Adipocyte (in vitro differentiated cells): ENCODE measurements at regions not wholly inside any gene's neighbourhood (a gene's known extent, or its start where the extent isn't known, plus 50 kb on each side); places are given as distances from the start of the nearest gene placed in this dataset.

Experiments
- DNase-seq: peaks from one replicate; pipeline ENCODE4 v3.0.0-alpha.2; 2015; ENCODE audit warnings: low read depth
- H3K27me3 ChIP-seq: replicated peaks from 2 replicates; pipeline ENCODE4 v1.7.0; 2013; ENCODE audit warnings: mild to moderate bottlenecking, low read length, moderate library complexity; ENCODE audit not compliant: control insufficient read depth, insufficient read depth
- H3K36me3 ChIP-seq: 2 replicates; pipeline ENCODE4 v1.7.0; 2013; ENCODE audit warnings: low read length, mild to moderate bottlenecking, moderate library complexity; ENCODE audit not compliant: control insufficient read depth, insufficient read depth, severe bottlenecking
- H3K4me1 ChIP-seq: 2 replicates; pipeline ENCODE4 v1.7.0; 2013; ENCODE audit warnings: mild to moderate bottlenecking, low read length, moderate library complexity; ENCODE audit not compliant: control insufficient read depth, insufficient read depth
- H3K4me3 ChIP-seq: 2 replicates; pipeline ENCODE4 v1.7.0; 2013; ENCODE audit warnings: mild to moderate bottlenecking, low read length, moderate library complexity
- H3K9ac ChIP-seq: 2 replicates; pipeline ENCODE4 v1.7.0; 2013; ENCODE audit warnings: mild to moderate bottlenecking, low read length, moderate library complexity
- H3K9me3 ChIP-seq: 2 replicates; pipeline ENCODE4 v1.7.0; 2013; ENCODE audit warnings: mild to moderate bottlenecking, low read length, moderate library complexity; ENCODE audit not compliant: control insufficient read depth

DNA sequence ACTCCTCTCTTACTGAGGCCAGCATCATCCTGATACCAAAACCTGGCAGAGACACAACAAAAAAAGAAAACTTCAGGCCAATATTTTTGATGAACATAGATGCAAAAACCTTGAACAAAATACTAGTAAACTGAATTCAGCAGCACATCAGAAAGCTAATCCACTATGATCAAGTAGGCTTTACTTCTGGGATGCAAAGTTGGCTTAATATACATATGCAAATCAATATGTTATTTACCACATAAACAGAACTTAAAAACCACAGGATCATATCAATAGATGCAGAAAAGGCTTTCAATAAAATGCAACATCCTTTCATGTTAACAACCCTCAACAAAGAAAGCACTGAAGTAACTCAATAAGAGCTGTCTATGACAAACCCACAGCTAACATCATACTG lies 414.5 kb upstream of the MCTP2 start:
- H3K4me1 ChIP-seq = no peaks in the 10 kb centered on the region
- peaks cover 11% of the 10 kb centered on the region for H3K9me3 ChIP-seq
- H3K9ac ChIP-seq = no peak overlapping the region
- H3K27me3 ChIP-seq = no peaks in the 10 kb centered on the region
- no peaks in the 10 kb centered on the region for H3K36me3 ChIP-seq
- DNase-seq = no peak
- H3K4me3 ChIP-seq = no peak overlapping the region

GRCh38 chr15:93811305-93811704 lies 420.1 kb upstream of the MCTP2 start:
- Histone ChIP-seq H3K4me3 (no peak overlapping the region), H3K27me3 (no peaks in the 10 kb centered on the region), H3K4me1 (no peaks in the 10 kb centered on the region), H3K9me3 (peaks cover 5% of the 10 kb centered on the region), H3K9ac (no peak overlapping the region), H3K36me3 (no peaks in the 10 kb centered on the region)
- DNase-seq = no peak

GRCh38 chr15:93809516-93809915 lies 421.8 kb upstream of the MCTP2 start:
- no peak for DNase-seq
- Histone ChIP-seq H3K36me3 (no peaks in the 10 kb centered on the region), H3K9ac (no peak overlapping the region), H3K9me3 (no peaks in the 10 kb centered on the region), H3K27me3 (no peaks in the 10 kb centered on the region), H3K4me3 (no peak overlapping the region), H3K4me1 (peaks cover 2% of the 10 kb centered on the region)

DNA sequence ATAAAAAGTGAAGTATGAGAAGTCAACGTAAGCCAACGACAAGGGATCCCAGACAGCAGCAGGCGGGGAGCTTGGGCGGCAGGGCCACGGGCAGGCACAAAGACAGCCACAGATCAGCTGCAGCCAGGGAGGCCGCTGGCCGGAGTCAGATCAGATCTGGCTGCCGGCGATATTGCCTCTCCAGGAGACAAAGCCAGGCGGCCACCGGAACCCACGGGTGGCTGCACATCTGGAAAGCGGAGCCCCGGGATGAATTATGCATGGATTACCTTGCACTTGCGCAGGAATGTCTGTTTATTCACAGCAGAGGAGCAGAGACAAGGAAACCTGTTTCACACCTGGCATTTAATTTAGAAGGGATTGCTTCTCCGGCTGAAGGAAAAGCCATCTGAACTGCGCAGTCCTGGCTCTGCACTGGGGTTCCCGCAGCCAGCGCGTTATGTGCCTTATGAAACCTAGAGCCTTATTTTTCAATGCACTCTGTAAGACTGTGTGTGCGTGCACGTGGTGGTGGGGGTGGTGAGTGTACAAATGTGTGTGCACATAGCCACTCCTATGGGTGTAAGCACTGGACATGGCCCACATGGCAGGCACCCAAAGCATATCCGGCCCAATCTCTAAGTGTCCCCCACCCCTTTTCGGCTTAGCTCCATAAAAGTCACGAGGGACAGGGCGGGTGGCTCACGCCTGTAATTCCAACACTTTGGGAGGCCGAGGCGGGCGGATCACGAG lies 427.8 kb upstream of the MCTP2 start:
- no peaks in the 10 kb centered on the region for H3K9me3 ChIP-seq
- H3K9ac ChIP-seq = peak overlapping the region; percentile 35
- no peak for DNase-seq
- peak overlapping the region; percentile 68 for H3K4me3 ChIP-seq
- H3K36me3 ChIP-seq = no peaks in the 10 kb centered on the region
- H3K27me3 ChIP-seq = no peaks in the 10 kb centered on the region
- H3K4me1 ChIP-seq = peaks cover 21% of the 10 kb centered on the region

GRCh38 chr15:93801206-93801605 lies 430.2 kb upstream of the MCTP2 start:
- H3K9me3 ChIP-seq = no peaks in the 10 kb centered on the region
- no peak for DNase-seq
- H3K4me1 ChIP-seq = peaks cover 21% of the 10 kb centered on the region
- no peak overlapping the region for H3K9ac ChIP-seq
- H3K4me3 ChIP-seq = no peak overlapping the region
- no peaks in the 10 kb centered on the region for H3K27me3 ChIP-seq
- H3K36me3 ChIP-seq = no peaks in the 10 kb centered on the region

DNA sequence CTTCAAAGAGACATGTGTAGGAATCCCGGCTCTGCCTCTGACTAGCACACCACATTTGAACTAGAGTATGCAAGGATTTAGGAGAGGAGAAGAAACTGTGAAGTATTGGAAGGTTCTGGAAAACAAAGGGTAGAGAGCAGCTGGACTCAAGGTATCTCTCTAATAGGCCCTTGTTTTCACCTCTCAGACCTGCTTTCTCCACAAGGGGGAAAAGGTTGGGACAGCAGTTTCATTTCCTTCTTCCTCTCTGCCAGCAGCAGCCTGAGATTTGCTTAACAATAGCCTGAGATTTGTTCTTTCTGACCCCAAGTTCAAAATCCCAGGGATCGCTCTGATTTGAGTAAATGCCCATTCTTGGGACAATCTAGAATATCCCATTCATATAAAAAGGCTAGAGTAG lies 430.6 kb upstream of the MCTP2 start:
- Histone ChIP-seq H3K4me1 (peaks cover 21% of the 10 kb centered on the region), H3K27me3 (no peaks in the 10 kb centered on the region), H3K4me3 (no peak overlapping the region), H3K36me3 (no peaks in the 10 kb centered on the region), H3K9me3 (no peaks in the 10 kb centered on the region), H3K9ac (no peak overlapping the region)
- no peak for DNase-seq

DNA sequence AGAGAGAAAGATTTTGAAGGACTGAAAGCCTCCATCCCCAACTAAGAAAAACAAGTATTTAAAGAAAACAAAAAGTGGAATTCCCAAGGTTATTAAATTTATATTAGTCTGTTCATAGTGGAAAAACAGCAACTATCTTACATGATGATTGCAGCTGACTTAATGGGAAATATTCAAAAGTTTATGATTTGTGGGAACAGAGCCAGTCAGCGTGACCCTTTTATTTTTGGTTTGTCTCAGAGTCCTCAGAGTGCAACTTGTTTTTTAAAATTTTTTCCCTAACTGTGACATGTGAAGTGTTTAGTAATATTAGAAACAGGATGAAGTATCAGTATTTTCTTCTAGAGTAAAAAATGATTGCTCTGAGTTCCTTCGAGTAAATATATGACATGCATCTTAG lies 441.9 kb upstream of the MCTP2 start:
- no peaks in the 10 kb centered on the region for H3K4me1 ChIP-seq
- no peak overlapping the region for H3K9ac ChIP-seq
- no peak for DNase-seq
- no peak overlapping the region for H3K4me3 ChIP-seq
- no peaks in the 10 kb centered on the region for H3K36me3 ChIP-seq
- H3K9me3 ChIP-seq = no peaks in the 10 kb centered on the region
- peaks cover 5% of the 10 kb centered on the region for H3K27me3 ChIP-seq

GRCh38 chr15:93780073-93780472 lies 451.3 kb upstream of the MCTP2 start:
- Histone ChIP-seq H3K4me3 (no peak overlapping the region), H3K9me3 (no peaks in the 10 kb centered on the region), H3K36me3 (no peaks in the 10 kb centered on the region), H3K4me1 (no peaks in the 10 kb centered on the region), H3K9ac (no peak overlapping the region), H3K27me3 (no peaks in the 10 kb centered on the region)
- DNase-seq = no peak

DNA sequence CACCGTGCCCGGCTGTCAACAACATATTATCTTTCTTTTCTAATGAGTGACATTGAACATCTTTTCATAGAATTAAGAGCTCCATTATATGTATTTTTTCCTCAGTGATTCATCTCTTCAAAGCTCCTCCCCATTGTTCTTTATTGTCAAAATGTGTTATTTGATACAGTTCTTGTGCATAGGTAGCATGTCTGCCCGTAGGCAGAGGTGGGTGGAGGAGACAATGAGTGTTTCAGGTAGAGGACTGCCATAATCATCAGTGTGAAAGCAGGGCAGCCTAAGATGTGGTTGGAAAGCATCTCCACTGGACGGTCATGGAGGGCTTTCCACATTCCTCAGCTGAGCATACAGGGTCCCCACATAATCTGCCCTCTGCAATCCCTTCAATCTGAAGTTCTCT lies 452.0 kb upstream of the MCTP2 start:
- Histone ChIP-seq H3K4me1 (no peaks in the 10 kb centered on the region), H3K36me3 (no peaks in the 10 kb centered on the region), H3K27me3 (no peaks in the 10 kb centered on the region), H3K4me3 (no peak overlapping the region), H3K9ac (no peak overlapping the region), H3K9me3 (no peaks in the 10 kb centered on the region)
- DNase-seq = no peak

DNA sequence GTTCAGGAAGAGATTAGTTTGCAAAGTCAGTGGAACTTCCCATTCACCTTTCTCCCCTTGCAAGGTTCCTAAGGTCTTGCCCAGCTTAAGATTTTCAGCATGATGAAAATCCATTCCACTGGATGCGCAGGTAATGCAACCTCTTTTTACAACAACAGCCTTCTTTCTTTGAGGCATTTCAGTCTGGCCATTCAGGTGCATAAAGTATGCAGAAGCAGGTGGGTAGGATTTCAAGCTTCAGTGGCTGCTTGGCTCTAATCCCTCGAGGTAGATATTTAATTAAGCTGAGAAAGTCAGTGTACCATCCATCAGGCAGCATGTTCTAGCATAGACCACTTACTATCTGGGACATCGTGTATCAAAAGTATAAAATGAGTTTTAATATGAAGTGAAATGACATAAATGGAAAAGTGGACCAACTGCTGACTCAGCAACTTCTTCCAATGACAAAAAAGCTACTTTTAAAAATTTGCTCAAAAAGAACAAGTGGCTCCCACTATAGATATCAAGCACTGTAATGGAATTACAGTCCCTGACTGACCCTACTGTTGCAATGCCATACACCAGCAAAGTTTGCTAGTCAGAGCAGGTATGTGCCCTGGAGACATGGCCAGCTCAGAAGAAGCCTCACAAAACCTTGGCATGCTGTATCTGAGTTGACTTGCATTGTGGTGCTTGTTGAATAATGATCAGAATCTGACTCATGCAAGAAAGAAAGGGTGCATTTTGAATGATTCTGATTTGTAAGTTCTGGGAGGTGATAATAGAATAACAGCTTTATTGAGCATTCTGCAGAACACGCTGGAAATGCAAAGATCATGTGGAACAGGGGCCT lies 459.9 kb upstream of the MCTP2 start:
- H3K9me3 ChIP-seq = no peaks in the 10 kb centered on the region
- no peak overlapping the region for H3K4me3 ChIP-seq
- H3K27me3 ChIP-seq = no peaks in the 10 kb centered on the region
- no peaks in the 10 kb centered on the region for H3K4me1 ChIP-seq
- H3K9ac ChIP-seq = no peak overlapping the region
- H3K36me3 ChIP-seq = no peaks in the 10 kb centered on the region
- no peak for DNase-seq

- no peak for DNase-seq
- H3K36me3 ChIP-seq = no peaks in the 10 kb centered on the region
- H3K4me3 ChIP-seq = no peak overlapping the region
Observed at GRCh38 chr15:93770788-93771187, 460.6 kb upstream of the MCTP2 start.

More at GRCh38 chr15:93770788-93771187, 460.6 kb upstream of the MCTP2 start:
- Histone ChIP-seq H3K9me3 (no peaks in the 10 kb centered on the region), H3K4me1 (no peaks in the 10 kb centered on the region), H3K27me3 (no peaks in the 10 kb centered on the region), H3K9ac (no peak overlapping the region)
